Osteocyte (in vitro differentiated cells): ENCODE measurements at regions not wholly inside any gene's neighbourhood (a gene's known extent, or its start where the extent isn't known, plus 50 kb on each side); places are given as distances from the start of the nearest gene placed in this dataset.

Experiments
- DNase-seq: peaks from one replicate; pipeline ENCODE4 v3.0.0; 2021; ENCODE audit warnings: mixed read lengths; ENCODE audit not compliant: unreplicated experiment; ENCODE audit errors: extremely low spot score
- H3K27ac Mint-ChIP-seq: one replicate; pipeline ENCODE4 v1.8.0; 2021; ENCODE audit warnings: mild to moderate bottlenecking, mixed read lengths; ENCODE audit not compliant: unreplicated experiment
- H3K27me3 Mint-ChIP-seq: one replicate; pipeline ENCODE4 v1.8.0; 2021; ENCODE audit warnings: mixed read lengths; ENCODE audit not compliant: unreplicated experiment
- H3K36me3 Mint-ChIP-seq: one replicate; pipeline ENCODE4 v1.8.0; 2021; ENCODE audit warnings: mixed read lengths; ENCODE audit not compliant: unreplicated experiment
- H3K4me1 Mint-ChIP-seq: one replicate; pipeline ENCODE4 v1.8.0; 2021; ENCODE audit warnings: mixed read lengths; ENCODE audit not compliant: unreplicated experiment
- H3K4me3 Mint-ChIP-seq: one replicate; pipeline ENCODE4 v1.8.0; 2021; ENCODE audit warnings: mild to moderate bottlenecking, moderate library complexity, mixed read lengths; ENCODE audit not compliant: unreplicated experiment
- H3K9me3 Mint-ChIP-seq: one replicate; pipeline ENCODE4 v1.8.0; 2021; ENCODE audit warnings: mixed read lengths; ENCODE audit not compliant: unreplicated experiment
- CTCF ChIP-seq: fragments of 200-600 bp; sonication (generic); IDR thresholded peaks from 2 replicates; pipeline ENCODE4 v1.5.0; 2021; ENCODE audit warnings: antibody characterized with exemption, mild to moderate bottlenecking, moderate library complexity

- H3K4me1 Mint-ChIP-seq = no peaks in the 10 kb centered on the region
- H3K4me3 Mint-ChIP-seq = no peak overlapping the region
- no peak overlapping the region for H3K27ac Mint-ChIP-seq
- peaks cover 3% of the 10 kb centered on the region for H3K27me3 Mint-ChIP-seq
- no peak for TF ChIP-seq CTCF
- no peaks in the 10 kb centered on the region for H3K36me3 Mint-ChIP-seq
- no peak for DNase-seq
- no peaks in the 10 kb centered on the region for H3K9me3 Mint-ChIP-seq
Observed at GRCh38 chr1:36691374-36691773, 208.7 kb upstream of the CSF3R start.

- H3K27me3 Mint-ChIP-seq = peaks cover 3% of the 10 kb centered on the region
- H3K27ac Mint-ChIP-seq = no peak overlapping the region
- no peak for TF ChIP-seq CTCF
- no peak overlapping the region for H3K4me3 Mint-ChIP-seq
- H3K4me1 Mint-ChIP-seq = no peaks in the 10 kb centered on the region
- H3K9me3 Mint-ChIP-seq = no peaks in the 10 kb centered on the region
- DNase-seq = no peak
- H3K36me3 Mint-ChIP-seq = no peaks in the 10 kb centered on the region
Observed at GRCh38 chr1:36689992-36690391, 207.3 kb upstream of the CSF3R start.

GRCh38 chr1:36687312-36687711, 204.6 kb upstream of the CSF3R start:
- Mint-ChIP-seq H3K9me3 (no peaks in the 10 kb centered on the region), H3K4me1 (no peaks in the 10 kb centered on the region), H3K27me3 (peaks cover 3% of the 10 kb centered on the region), H3K4me3 (no peak overlapping the region), H3K27ac (no peak overlapping the region), H3K36me3 (no peaks in the 10 kb centered on the region)
- TF ChIP-seq CTCF = no peak
- no peak for DNase-seq

GRCh38 chr1:36675931-36676562, 193.3 kb upstream of the CSF3R start:
- Mint-ChIP-seq H3K4me1 (no peaks in the 10 kb centered on the region), H3K27me3 (peaks cover 12% of the 10 kb centered on the region), H3K4me3 (no peak overlapping the region), H3K27ac (no peak overlapping the region), H3K36me3 (no peaks in the 10 kb centered on the region), H3K9me3 (no peaks in the 10 kb centered on the region)
- no peak for TF ChIP-seq CTCF
- DNase-seq = no peak

- Mint-ChIP-seq H3K27ac (no peak overlapping the region), H3K9me3 (no peaks in the 10 kb centered on the region), H3K4me1 (no peaks in the 10 kb centered on the region), H3K36me3 (no peaks in the 10 kb centered on the region), H3K4me3 (no peak overlapping the region), H3K27me3 (peaks cover 12% of the 10 kb centered on the region)
- no peak for TF ChIP-seq CTCF
- no peak for DNase-seq
Observed at GRCh38 chr1:36675106-36675505, 192.4 kb upstream of the CSF3R start.
